H9 (cell line): ENCODE measurements at regions not wholly inside any gene's neighbourhood (a gene's known extent, or its start where the extent isn't known, plus 50 kb on each side); places are given as distances from the start of the nearest gene placed in this dataset.
A peak's percentile ranks its signal among the peaks of the same experiment; 100 is the strongest.

Experiments
- DNase-seq: peaks from one replicate; pipeline ENCODE4 v3.0.0-alpha.2; 2017
- H2AFZ ChIP-seq: one replicate; pipeline ENCODE4 v1.6.1; 2013; ENCODE audit warnings: mild to moderate bottlenecking, low read length, control low read depth, moderate library complexity
- H2AK5ac ChIP-seq: 2 replicates; pipeline ENCODE4 v1.6.1; 2013; ENCODE audit warnings: low read length, control low read depth, mixed read lengths; ENCODE audit not compliant: insufficient read length
- H2BK120ac ChIP-seq: one replicate; pipeline ENCODE4 v1.6.1; 2013; ENCODE audit warnings: low read depth, mild to moderate bottlenecking, low read length, control low read depth, inconsistent platforms; ENCODE audit not compliant: poor library complexity, severe bottlenecking
- H2BK12ac ChIP-seq: 2 replicates; pipeline ENCODE4 v1.6.1; 2013; ENCODE audit warnings: low read length, control low read depth, mixed read lengths, low read depth; ENCODE audit not compliant: insufficient read length
- H2BK15ac ChIP-seq: 2 replicates; pipeline ENCODE4 v1.6.1; 2013; ENCODE audit warnings: low read depth, low read length, control low read depth
- H2BK20ac ChIP-seq: one replicate; pipeline ENCODE4 v1.6.1; 2013; ENCODE audit warnings: low read depth, mild to moderate bottlenecking, low read length, control low read depth, inconsistent platforms; ENCODE audit not compliant: poor library complexity, severe bottlenecking
- H2BK5ac ChIP-seq: 2 replicates; pipeline ENCODE4 v1.6.1; 2013; ENCODE audit warnings: low read length, control low read depth, mixed read lengths; ENCODE audit not compliant: insufficient read length
- H3K14ac ChIP-seq: 2 replicates; pipeline ENCODE4 v1.6.1; 2013; ENCODE audit warnings: low read length, control low read depth; ENCODE audit not compliant: insufficient read depth
- H3K18ac ChIP-seq: 2 replicates; pipeline ENCODE4 v1.6.1; 2013; ENCODE audit warnings: low read depth, mild to moderate bottlenecking, mixed read lengths, low read length, control low read depth; ENCODE audit not compliant: insufficient read length
- H3K23ac ChIP-seq: 2 replicates; pipeline ENCODE4 v1.6.1; 2013; ENCODE audit warnings: low read length, control low read depth, mixed read lengths, low read depth; ENCODE audit not compliant: insufficient read length
- H3K23me2 ChIP-seq: 2 replicates; pipeline ENCODE4 v1.6.1; 2013; ENCODE audit warnings: low read depth, mild to moderate bottlenecking, mixed read lengths, low read length, control low read depth; ENCODE audit not compliant: insufficient read length, poor library complexity, severe bottlenecking
- H3K27ac ChIP-seq: 2 replicates; pipeline ENCODE4 v1.5.1; 2013; ENCODE audit warnings: low read length, control low read depth, mixed read lengths, low read depth; ENCODE audit not compliant: insufficient read length
- H3K27me3 ChIP-seq: 2 replicates; pipeline ENCODE4 v1.6.1; 2013; ENCODE audit warnings: low read length, control low read depth, inconsistent platforms; ENCODE audit not compliant: insufficient read depth
- H3K4ac ChIP-seq: 2 replicates; pipeline ENCODE4 v1.6.1; 2013; ENCODE audit warnings: low read depth, mild to moderate bottlenecking, control low read depth, inconsistent platforms, low read length, moderate library complexity
- H3K4me1 ChIP-seq: 2 replicates; pipeline ENCODE4 v1.6.1; 2013; ENCODE audit warnings: low read length, control low read depth, inconsistent platforms; ENCODE audit not compliant: insufficient read depth
- H3K4me2 ChIP-seq: 2 replicates; pipeline ENCODE4 v1.6.1; 2013; ENCODE audit warnings: low read length, control low read depth, mixed read lengths; ENCODE audit not compliant: insufficient read length, insufficient read depth
- H3K56ac ChIP-seq: 2 replicates; pipeline ENCODE4 v1.6.1; 2013; ENCODE audit warnings: low read depth, mild to moderate bottlenecking, mixed read lengths, low read length, control low read depth; ENCODE audit not compliant: insufficient read length
- H3K79me1 ChIP-seq: 2 replicates; pipeline ENCODE4 v1.6.1; 2013; ENCODE audit warnings: low read depth, mild to moderate bottlenecking, moderate library complexity, low read length, control low read depth, inconsistent platforms; ENCODE audit not compliant: insufficient read depth, poor library complexity, severe bottlenecking
- H3K79me2 ChIP-seq: 2 replicates; pipeline ENCODE4 v1.6.1; 2013; ENCODE audit warnings: low read length, control low read depth, inconsistent platforms; ENCODE audit not compliant: insufficient read depth
- H3K9ac ChIP-seq: 2 replicates; pipeline ENCODE4 v1.6.1; 2013; ENCODE audit warnings: low read length, control low read depth, mixed read lengths; ENCODE audit not compliant: insufficient read length; ENCODE audit errors: extremely low read depth
- H3K9me3 ChIP-seq: one replicate; pipeline ENCODE4 v1.6.1; 2013; ENCODE audit warnings: low read depth, low read length, inconsistent platforms; ENCODE audit not compliant: control insufficient read depth
- H3T11ph ChIP-seq: one replicate; pipeline ENCODE4 v1.6.1; 2013; ENCODE audit warnings: mild to moderate bottlenecking, low read length, control low read depth, inconsistent platforms
- H4K20me1 ChIP-seq: one replicate; pipeline ENCODE4 v1.6.1; 2013; ENCODE audit not compliant: control insufficient read depth, insufficient read length, insufficient read depth
- H4K5ac ChIP-seq: 2 replicates; pipeline ENCODE4 v1.6.1; 2013; ENCODE audit warnings: low read depth, mild to moderate bottlenecking, mixed read lengths, low read length, control low read depth; ENCODE audit not compliant: insufficient read length
- H4K8ac ChIP-seq: replicated peaks from 2 replicates; pipeline ENCODE4 v1.6.1; 2013; ENCODE audit warnings: low read length, control low read depth, mixed read lengths, low read depth; ENCODE audit not compliant: insufficient read length
- H4K91ac ChIP-seq: 2 replicates; pipeline ENCODE4 v1.6.1; 2013; ENCODE audit warnings: low read depth, mild to moderate bottlenecking, moderate library complexity, mixed read lengths, low read length, control low read depth; ENCODE audit not compliant: insufficient read length
- H3K27ac Mint-ChIP-seq, 3 experiments: 2 replicates in 2 of 3; 3 replicates in 1 of 3; pipeline ENCODE4 v1.8.0; 2020 to 2021; ENCODE audit warnings: mixed read lengths in 3 of 3, mild to moderate bottlenecking in 1 of 3, moderate library complexity in 1 of 3
- H3K27me3 Mint-ChIP-seq: 2 replicates; pipeline ENCODE4 v1.8.0; 2021; ENCODE audit warnings: low read depth, mild to moderate bottlenecking, moderate library complexity, mixed read lengths
- H3K36me3 Mint-ChIP-seq, 3 experiments: 2 replicates in 2 of 3; 3 replicates in 1 of 3; pipeline ENCODE4 v1.8.0; 2020 to 2021; ENCODE audit warnings: low read depth in 3 of 3, mixed read lengths in 3 of 3; ENCODE audit not compliant: insufficient read depth in 1 of 3
- H3K4me1 Mint-ChIP-seq, 2 experiments: 2 replicates each; pipeline ENCODE4 v1.8.0; 2020; ENCODE audit warnings: mixed read lengths in 2 of 2
- H3K4me3 Mint-ChIP-seq, 2 experiments: 2 replicates in 1 of 2; 3 replicates in 1 of 2; pipeline ENCODE4 v1.8.0; 2020 to 2021; ENCODE audit warnings: mild to moderate bottlenecking in 2 of 2, mixed read lengths in 2 of 2, moderate library complexity in 1 of 2
- H3K9me3 Mint-ChIP-seq, 2 experiments: 2 replicates in 1 of 2; 3 replicates in 1 of 2; pipeline ENCODE4 v1.8.0; 2020; ENCODE audit warnings: mild to moderate bottlenecking in 2 of 2, mixed read lengths in 2 of 2, moderate library complexity in 1 of 2
- WGBS: extraction: QIAGEN DNeasy Blood & Tissue Kit; methylation state at CpG from one replicate; pipeline ENCODE4 v1.1.7; 2013; ENCODE audit warnings: missing lambda C conversion rate, low lambda C conversion rate, mixed read lengths; ENCODE audit not compliant: insufficient read length; ENCODE audit errors: extremely low coverage; 5-methylcytosine and 5-hydroxymethylcytosine counted together
- TF ChIP-seq, protein P1 (sequence below): fragments of 200-600 bp; sonication (generic); conservative IDR thresholded peaks from 3 replicates; pipeline ENCODE4 v1.8.0; 2021; ENCODE audit warnings: antibody characterized with exemption, mild to moderate bottlenecking

DNA sequence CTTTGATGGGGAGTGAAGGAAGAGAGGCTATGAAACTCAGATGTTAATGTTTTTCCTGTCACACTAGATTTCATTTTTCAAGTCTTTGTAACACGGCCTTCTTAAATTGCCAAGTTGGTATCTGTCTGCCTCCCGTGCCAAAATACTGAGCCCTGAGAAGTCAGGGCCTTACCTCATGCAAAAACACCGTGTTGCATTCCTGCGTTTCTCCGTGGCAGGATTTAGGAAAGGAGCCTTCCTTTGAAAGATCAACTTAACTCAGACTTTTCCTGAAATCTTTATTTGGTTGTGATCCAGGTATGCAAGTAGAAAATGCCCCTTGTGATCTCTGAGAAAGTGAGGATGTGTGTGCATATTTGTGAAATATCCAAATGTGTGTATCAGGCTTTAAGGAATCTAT lies 1291.0 kb upstream of the SLC10A2 start:
- no peak overlapping the region for H2BK12ac ChIP-seq
- H2BK120ac ChIP-seq: no peak overlapping the region
- no peak overlapping the region for H2BK15ac ChIP-seq
- H3K18ac ChIP-seq: no peak overlapping the region
- no peak for DNase-seq
- Mint-ChIP-seq H3K27ac (peak overlapping the region in 2 of 3 experiments; percentile 23 to 34; a peak in 2 of 7 replicates), H3K4me1 (peaks cover 7% of the 10 kb centered on the region in 2 experiments), H3K9me3 (peaks cover 3 to 5% of the 10 kb centered on the region in 2 experiments), H3K36me3 (0 out of 7 replicates have a peak, but pooled peaks cover 0 to 3% (median 0%) of the 10 kb centered on the region in 3 experiments), H3K4me3 (no peak overlapping the region), H3K27me3 (no peaks in the 10 kb centered on the region)
- H3K23ac ChIP-seq: no peak overlapping the region
- H3K27me3 ChIP-seq: no peaks in the 10 kb centered on the region
- no peaks in the 10 kb centered on the region for H3K79me2 ChIP-seq
- no peak overlapping the region for H3K4me2 ChIP-seq
- no peak overlapping the region for H3T11ph ChIP-seq
- no peak overlapping the region for H2BK5ac ChIP-seq
- H2BK20ac ChIP-seq: no peak overlapping the region
- no peak overlapping the region for H4K8ac ChIP-seq
- no peak overlapping the region for H3K14ac ChIP-seq
- no peak overlapping the region for H3K27ac ChIP-seq
- H3K79me1 ChIP-seq: no peaks in the 10 kb centered on the region
- TF ChIP-seq, protein P1, sequence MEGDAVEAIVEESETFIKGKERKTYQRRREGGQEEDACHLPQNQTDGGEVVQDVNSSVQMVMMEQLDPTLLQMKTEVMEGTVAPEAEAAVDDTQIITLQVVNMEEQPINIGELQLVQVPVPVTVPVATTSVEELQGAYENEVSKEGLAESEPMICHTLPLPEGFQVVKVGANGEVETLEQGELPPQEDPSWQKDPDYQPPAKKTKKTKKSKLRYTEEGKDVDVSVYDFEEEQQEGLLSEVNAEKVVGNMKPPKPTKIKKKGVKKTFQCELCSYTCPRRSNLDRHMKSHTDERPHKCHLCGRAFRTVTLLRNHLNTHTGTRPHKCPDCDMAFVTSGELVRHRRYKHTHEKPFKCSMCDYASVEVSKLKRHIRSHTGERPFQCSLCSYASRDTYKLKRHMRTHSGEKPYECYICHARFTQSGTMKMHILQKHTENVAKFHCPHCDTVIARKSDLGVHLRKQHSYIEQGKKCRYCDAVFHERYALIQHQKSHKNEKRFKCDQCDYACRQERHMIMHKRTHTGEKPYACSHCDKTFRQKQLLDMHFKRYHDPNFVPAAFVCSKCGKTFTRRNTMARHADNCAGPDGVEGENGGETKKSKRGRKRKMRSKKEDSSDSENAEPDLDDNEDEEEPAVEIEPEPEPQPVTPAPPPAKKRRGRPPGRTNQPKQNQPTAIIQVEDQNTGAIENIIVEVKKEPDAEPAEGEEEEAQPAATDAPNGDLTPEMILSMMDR: no peak
- no peak overlapping the region for H4K5ac ChIP-seq
- H3K23me2 ChIP-seq: no peaks in the 10 kb centered on the region
- no peak overlapping the region for H2AK5ac ChIP-seq
- H4K91ac ChIP-seq: no peak overlapping the region
- H3K9me3 ChIP-seq: no peaks in the 10 kb centered on the region
- no CpG with 5 or more reads among the region's 5 CpGs for WGBS
- H3K56ac ChIP-seq: no peak overlapping the region
- no peak overlapping the region for H2AFZ ChIP-seq
- H3K9ac ChIP-seq: no peak overlapping the region
- no peaks in the 10 kb centered on the region for H3K4me1 ChIP-seq
- no peak overlapping the region for H3K4ac ChIP-seq
- H4K20me1 ChIP-seq: no peaks in the 10 kb centered on the region
